Embryonic facial prominence (tissue), 1 donor: ENCODE measurements at regions not wholly inside any gene's neighbourhood (a gene's known extent, or its start where the extent isn't known, plus 50 kb on each side); places are given as distances from the start of the nearest gene placed in this dataset.
"Not testable (repeated sequence)": the region's sequence is repeated elsewhere in the genome, so short reads cannot be mapped to it uniquely, and the experiment has no call there.

Experiments
- DNase-seq: peaks from one replicate; pipeline ENCODE4 v3.0.0-alpha.2; 2016; ENCODE audit errors: extremely low spot score

- no peak for DNase-seq
These were observed 137.7 kb upstream of the CRHR1 start for GRCh38 chr17:45646288-45646988.

GRCh38 chr17:45648642-45649041, 135.5 kb upstream of the CRHR1 start:
- no peak for DNase-seq

GRCh38 chr17:45649796-45650195, 134.3 kb upstream of the CRHR1 start:
- no peak for DNase-seq

GRCh38 chr17:45650561-45650960, 133.6 kb upstream of the CRHR1 start:
- no peak for DNase-seq

- no peak for DNase-seq
These were observed 132.9 kb upstream of the CRHR1 start for GRCh38 chr17:45651145-45651709.

GRCh38 chr17:45653616-45654015, 130.5 kb upstream of the CRHR1 start:
- DNase-seq, result no peak

- DNase-seq, result no peak
These were observed 127.5 kb upstream of the CRHR1 start for GRCh38 chr17:45656527-45657181.

GRCh38 chr17:45660474-45660873, 123.6 kb upstream of the CRHR1 start:
- DNase-seq, result no peak

- DNase-seq, result no peak
These were observed 121.7 kb upstream of the CRHR1 start for GRCh38 chr17:45662432-45662831.

GRCh38 chr17:45663772-45664171, 120.3 kb upstream of the CRHR1 start:
- DNase-seq, result no peak

- DNase-seq, result no peak
These were observed 119.2 kb upstream of the CRHR1 start for GRCh38 chr17:45664921-45665320.

GRCh38 chr17:45666046-45666600, 118.0 kb upstream of the CRHR1 start:
- no peak for DNase-seq

- no peak for DNase-seq
These were observed 117.5 kb upstream of the CRHR1 start for GRCh38 chr17:45666641-45667040.

GRCh38 chr17:45667591-45668171, 116.4 kb upstream of the CRHR1 start:
- DNase-seq, result no peak

GRCh38 chr17:45668316-45668715, 115.8 kb upstream of the CRHR1 start:
- DNase-seq, result no peak

- DNase-seq, result no peak
These were observed 111.8 kb upstream of the CRHR1 start for GRCh38 chr17:45672301-45672700.

- DNase-seq, result no peak
These were observed 111.3 kb upstream of the CRHR1 start for GRCh38 chr17:45672792-45673191.

GRCh38 chr17:45673759-45674158, 110.4 kb upstream of the CRHR1 start:
- DNase-seq, result not testable (repeated sequence)

GRCh38 chr17:45675012-45675411, 109.1 kb upstream of the CRHR1 start:
- DNase-seq, result no peak

- DNase-seq, result no peak
These were observed 108.2 kb upstream of the CRHR1 start for GRCh38 chr17:45675892-45676291.

GRCh38 chr17:45676695-45677094, 107.4 kb upstream of the CRHR1 start:
- DNase-seq, result no peak

- no peak for DNase-seq
These were observed 106.3 kb upstream of the CRHR1 start for GRCh38 chr17:45677770-45678169.

- DNase-seq, result no peak
These were observed 104.7 kb upstream of the CRHR1 start for GRCh38 chr17:45679426-45679825.
